Chondrocyte (in vitro differentiated cells): ENCODE measurements at regions not wholly inside any gene's neighbourhood (a gene's known extent, or its start where the extent isn't known, plus 50 kb on each side); places are given as distances from the start of the nearest gene placed in this dataset.
A peak's percentile ranks its signal among the peaks of the same experiment; 100 is the strongest.

Source experiments
- DNase-seq: peaks from one replicate; pipeline ENCODE4 v3.0.0; 2021; ENCODE audit warnings: mixed read lengths, low spot score
- H3K27ac Mint-ChIP-seq: one replicate; pipeline ENCODE4 v1.8.0; 2021; ENCODE audit warnings: mild to moderate bottlenecking, moderate library complexity, mixed read lengths; ENCODE audit not compliant: unreplicated experiment
- H3K27me3 Mint-ChIP-seq: 2 replicates; pipeline ENCODE4 v1.8.0; 2021; ENCODE audit warnings: low read depth, mixed read lengths
- H3K36me3 Mint-ChIP-seq: 2 replicates; pipeline ENCODE4 v1.8.0; 2021; ENCODE audit warnings: low read depth, mixed read lengths
- H3K4me1 Mint-ChIP-seq: 2 replicates; pipeline ENCODE4 v1.8.0; 2021; ENCODE audit warnings: low read depth, mild to moderate bottlenecking, mixed read lengths
- H3K4me3 Mint-ChIP-seq: one replicate; pipeline ENCODE4 v1.8.0; 2021; ENCODE audit warnings: mild to moderate bottlenecking, moderate library complexity, mixed read lengths; ENCODE audit not compliant: unreplicated experiment
- H3K9me3 Mint-ChIP-seq: 2 replicates; pipeline ENCODE4 v1.8.0; 2021; ENCODE audit warnings: low read depth, mixed read lengths
- TF ChIP-seq, protein P1 (sequence below): fragments of 200-600 bp; sonication (generic); IDR thresholded peaks from 2 replicates; pipeline ENCODE4 v1.5.0; 2021; ENCODE audit warnings: antibody characterized with exemption, mild to moderate bottlenecking, moderate library complexity

DNA sequence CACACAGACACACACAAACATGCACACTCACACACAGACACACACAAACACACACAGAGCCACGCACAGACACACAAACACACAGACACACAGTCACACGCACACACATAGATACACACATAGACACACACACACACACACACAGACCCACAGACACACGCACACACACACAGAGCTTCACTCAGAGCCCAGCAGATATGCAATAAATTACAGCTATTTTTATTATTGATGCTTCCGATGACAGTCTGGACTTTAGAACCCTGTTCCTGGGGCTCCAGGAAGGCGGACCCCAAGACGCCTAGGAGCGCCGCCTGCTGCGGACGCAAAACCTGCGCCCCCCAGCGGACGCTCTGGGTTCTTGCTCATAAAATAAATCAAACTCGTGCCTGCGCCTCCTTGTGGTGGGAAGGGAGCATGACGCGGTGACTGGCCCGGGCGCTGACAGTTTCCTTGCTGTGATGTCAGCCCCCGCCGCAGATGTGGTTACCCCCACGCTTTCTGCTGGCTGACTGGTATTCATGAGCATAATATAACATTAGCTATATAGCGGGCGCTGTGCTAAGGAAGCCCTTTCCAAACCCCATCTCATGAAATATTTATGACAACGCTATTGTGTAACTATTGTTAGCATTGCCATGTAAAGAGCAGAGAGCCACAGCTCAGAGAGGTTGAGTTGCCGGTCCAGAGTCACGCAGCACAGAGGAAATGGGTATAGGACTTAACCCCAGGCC lies 64.4 kb upstream of the TM9SF2 start:
- TF ChIP-seq, protein P1, sequence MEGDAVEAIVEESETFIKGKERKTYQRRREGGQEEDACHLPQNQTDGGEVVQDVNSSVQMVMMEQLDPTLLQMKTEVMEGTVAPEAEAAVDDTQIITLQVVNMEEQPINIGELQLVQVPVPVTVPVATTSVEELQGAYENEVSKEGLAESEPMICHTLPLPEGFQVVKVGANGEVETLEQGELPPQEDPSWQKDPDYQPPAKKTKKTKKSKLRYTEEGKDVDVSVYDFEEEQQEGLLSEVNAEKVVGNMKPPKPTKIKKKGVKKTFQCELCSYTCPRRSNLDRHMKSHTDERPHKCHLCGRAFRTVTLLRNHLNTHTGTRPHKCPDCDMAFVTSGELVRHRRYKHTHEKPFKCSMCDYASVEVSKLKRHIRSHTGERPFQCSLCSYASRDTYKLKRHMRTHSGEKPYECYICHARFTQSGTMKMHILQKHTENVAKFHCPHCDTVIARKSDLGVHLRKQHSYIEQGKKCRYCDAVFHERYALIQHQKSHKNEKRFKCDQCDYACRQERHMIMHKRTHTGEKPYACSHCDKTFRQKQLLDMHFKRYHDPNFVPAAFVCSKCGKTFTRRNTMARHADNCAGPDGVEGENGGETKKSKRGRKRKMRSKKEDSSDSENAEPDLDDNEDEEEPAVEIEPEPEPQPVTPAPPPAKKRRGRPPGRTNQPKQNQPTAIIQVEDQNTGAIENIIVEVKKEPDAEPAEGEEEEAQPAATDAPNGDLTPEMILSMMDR: peak; percentile 100
- H3K4me1 Mint-ChIP-seq: peaks cover 22% of the 10 kb centered on the region
- DNase-seq: no peak
- peaks cover 27% of the 10 kb centered on the region for H3K27me3 Mint-ChIP-seq
- no peaks in the 10 kb centered on the region for H3K36me3 Mint-ChIP-seq
- H3K9me3 Mint-ChIP-seq: no peaks in the 10 kb centered on the region
- peak overlapping the region; percentile 59 for H3K4me3 Mint-ChIP-seq
- peak overlapping the region; percentile 24 for H3K27ac Mint-ChIP-seq

DNA sequence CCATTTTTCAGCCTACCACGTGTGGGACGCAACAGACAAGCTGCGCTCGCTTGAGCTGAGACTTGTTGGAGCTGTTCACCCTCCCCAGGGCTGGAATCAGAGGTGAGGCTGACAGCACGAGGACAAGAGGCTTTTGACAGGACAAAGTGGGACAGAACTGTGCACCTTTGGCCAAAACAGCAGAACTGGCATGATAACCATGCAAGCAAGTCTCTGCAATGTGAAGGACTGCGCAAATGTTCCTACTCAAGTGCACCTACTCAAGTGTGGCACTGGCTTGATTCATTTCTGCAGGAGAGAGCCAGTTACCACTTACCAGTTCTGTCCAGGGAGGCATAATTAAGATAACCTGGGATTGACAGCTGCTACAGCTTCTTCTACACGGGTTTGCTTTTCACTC lies 62.2 kb upstream of the TM9SF2 start:
- Mint-ChIP-seq H3K4me3 (no peak overlapping the region), H3K27me3 (peaks cover 27% of the 10 kb centered on the region), H3K9me3 (no peaks in the 10 kb centered on the region), H3K36me3 (no peaks in the 10 kb centered on the region), H3K27ac (no peak overlapping the region), H3K4me1 (peaks cover 7% of the 10 kb centered on the region)
- TF ChIP-seq, protein P1: no peak
- DNase-seq: no peak

DNA sequence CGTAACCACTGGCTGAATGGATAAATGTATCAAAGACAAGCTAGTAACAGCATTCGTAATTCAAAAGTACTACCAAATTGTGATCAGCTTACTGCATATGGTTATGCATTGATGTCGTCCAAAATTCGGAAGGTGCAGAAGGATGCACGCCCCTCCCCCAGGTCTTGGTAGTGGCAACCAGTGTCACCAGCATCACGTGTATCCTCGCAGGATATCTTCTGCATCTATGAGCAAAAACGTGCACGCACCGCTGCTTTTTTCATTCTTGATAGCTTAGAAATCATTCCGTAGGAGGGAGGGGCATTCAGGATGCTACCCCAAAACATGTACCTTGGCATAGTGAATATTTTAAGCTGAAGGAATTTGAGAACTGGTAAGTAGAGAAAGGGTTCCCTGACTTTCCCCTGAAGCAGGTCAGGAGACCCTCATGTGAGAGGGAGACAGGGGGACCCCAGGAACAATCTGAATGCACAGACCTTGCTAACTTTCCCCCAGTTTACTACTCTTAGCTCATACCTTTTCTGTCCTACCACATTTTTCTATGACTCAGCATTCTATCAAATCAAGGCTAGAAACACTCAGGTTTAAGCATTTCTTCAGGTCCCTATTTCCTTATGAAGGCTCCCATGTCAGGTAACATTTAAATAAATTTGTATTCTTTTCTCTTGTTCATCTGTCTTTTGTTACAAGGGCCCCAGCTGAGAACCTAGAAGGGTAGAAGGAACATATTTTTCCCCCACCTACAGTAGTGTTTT lies 61.2 kb upstream of the TM9SF2 start:
- H3K9me3 Mint-ChIP-seq: no peaks in the 10 kb centered on the region
- peaks cover 27% of the 10 kb centered on the region for H3K27me3 Mint-ChIP-seq
- H3K4me3 Mint-ChIP-seq: no peak overlapping the region
- TF ChIP-seq, protein P1: no peak
- DNase-seq: no peak
- peaks cover 7% of the 10 kb centered on the region for H3K4me1 Mint-ChIP-seq
- H3K27ac Mint-ChIP-seq: no peak overlapping the region
- no peaks in the 10 kb centered on the region for H3K36me3 Mint-ChIP-seq

DNA sequence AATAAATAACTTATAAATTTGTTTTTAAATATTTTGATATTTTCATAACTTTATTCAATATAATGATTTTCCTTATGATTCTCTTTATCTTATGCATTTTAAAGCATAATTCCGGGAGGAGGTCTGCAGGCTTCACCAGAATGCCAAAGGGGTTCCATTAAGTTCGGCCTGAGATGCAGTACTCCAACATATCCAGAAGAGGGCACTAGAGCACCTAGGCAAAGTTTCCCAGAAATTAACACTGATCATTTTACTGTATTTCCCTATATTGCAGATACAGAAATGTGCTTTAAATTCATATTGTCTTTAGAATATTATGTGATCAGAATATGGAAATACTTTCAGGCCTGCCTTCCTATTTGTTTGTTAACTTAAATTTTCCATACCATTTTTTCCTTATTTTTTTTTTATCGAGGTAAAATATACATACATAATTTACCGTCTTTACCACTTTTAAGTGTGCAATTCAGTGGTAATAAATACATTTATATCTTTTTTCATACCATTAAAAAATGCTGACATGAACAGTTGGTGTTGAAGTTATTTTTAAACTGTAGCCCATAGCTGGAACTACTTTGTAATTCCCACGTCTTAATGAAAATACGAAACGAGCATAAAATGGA lies 58.9 kb upstream of the TM9SF2 start:
- H3K9me3 Mint-ChIP-seq: no peaks in the 10 kb centered on the region
- TF ChIP-seq, protein P1: peak; percentile 98
- peaks cover 27% of the 10 kb centered on the region for H3K27me3 Mint-ChIP-seq
- H3K27ac Mint-ChIP-seq: no peak overlapping the region
- no peak overlapping the region for H3K4me3 Mint-ChIP-seq
- no peaks in the 10 kb centered on the region for H3K36me3 Mint-ChIP-seq
- DNase-seq: no peak
- no peaks in the 10 kb centered on the region for H3K4me1 Mint-ChIP-seq

DNA sequence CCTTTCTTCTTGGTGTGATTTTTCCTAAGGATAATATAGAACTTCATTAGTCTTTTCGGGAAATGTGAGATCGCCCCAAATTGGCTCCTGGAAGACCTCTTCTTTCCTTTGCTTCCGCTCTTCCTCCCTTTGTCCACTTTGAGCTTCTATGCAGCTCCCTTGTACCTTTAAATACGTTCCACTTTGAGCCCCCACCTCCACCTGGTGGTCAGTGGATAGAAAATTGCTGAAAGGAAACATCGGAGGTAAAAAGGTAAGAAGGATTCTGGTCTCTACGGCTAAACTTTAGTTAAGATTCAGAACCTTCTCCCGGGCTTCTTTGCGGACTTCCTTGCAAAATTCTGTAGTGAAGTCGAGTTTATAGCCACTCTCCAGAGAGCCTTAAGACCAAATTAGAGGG lies 55.0 kb upstream of the TM9SF2 start:
- Mint-ChIP-seq H3K4me1 (no peaks in the 10 kb centered on the region), H3K9me3 (no peaks in the 10 kb centered on the region), H3K36me3 (no peaks in the 10 kb centered on the region), H3K27me3 (peaks cover 5% of the 10 kb centered on the region), H3K4me3 (no peak overlapping the region), H3K27ac (no peak overlapping the region)
- TF ChIP-seq, protein P1: no peak
- DNase-seq: no peak
